GM19467 (cell line): ENCODE measurements at regions not wholly inside any gene's neighbourhood (a gene's known extent, or its start where the extent isn't known, plus 50 kb on each side); places are given as distances from the start of the nearest gene placed in this dataset.

Experiments
- ATAC-seq: cut with Tn5 transposase; IDR thresholded peaks from one replicate; pipeline ENCODE4 v1.9.1; 2021; ENCODE audit warnings: mild to moderate bottlenecking, moderate library complexity; ENCODE audit not compliant: unreplicated experiment

DNA sequence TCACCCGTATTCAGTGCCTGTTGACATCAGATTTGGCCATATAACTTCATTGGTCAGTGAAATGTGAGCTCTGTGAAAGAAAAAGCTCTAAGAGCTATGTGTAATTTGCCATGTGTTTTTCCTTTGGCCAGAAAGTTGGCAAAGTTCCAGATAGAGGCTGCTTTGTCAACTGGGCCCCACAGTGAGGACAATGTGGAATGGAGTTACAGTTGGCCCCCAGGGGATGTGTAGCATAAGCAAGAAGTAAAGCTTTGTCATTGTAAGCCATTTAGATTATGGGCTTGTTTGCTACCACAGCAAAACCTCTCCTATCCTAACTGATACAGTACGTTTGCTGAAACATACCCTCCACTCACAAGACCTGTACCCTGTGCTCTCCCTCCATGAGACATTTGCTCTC lies 119.1 kb upstream of the HABP2 start:
- no peak for ATAC-seq

GRCh38 chr10:113434315-113434714 lies 118.5 kb upstream of the HABP2 start:
- ATAC-seq, result no peak

DNA sequence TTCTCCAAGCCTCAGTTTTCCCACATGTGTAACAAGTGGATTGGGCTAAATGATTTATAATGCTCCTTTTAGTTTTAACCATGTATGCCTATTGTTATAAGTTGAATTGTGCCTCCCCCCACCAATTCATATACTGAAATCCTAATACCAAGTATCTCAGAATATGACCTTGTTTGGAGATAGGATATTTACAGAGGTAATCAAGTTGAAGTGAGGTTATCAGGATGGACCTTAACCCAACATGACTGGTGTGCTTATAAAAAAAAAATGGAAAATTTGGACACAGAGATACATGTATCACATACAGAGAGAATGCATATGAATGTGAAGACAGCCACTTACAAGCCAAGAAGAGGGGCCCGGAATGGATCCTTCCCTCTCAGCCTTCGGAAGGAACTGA lies 117.9 kb upstream of the HABP2 start:
- ATAC-seq, result no peak

DNA sequence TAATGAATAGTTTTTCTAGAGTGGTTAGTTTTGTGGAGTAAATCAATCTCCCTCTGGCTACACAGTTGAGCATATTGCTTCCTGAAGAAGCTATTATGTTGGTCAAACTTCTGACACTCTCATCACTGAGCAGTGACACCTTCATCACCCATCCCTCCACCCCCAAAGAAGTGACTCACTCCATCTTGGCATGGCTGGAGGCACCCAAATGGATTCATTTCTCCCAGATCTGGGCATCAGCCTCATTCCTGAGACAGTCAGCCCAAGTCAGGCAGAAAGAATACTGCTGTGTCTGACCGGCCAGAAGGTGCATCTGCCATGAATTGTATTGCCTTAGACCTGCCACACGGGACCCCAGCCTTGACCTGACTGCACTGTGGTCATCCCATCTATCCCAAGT lies 117.0 kb upstream of the HABP2 start:
- no peak for ATAC-seq

GRCh38 chr10:113436851-113437250 lies 116.0 kb upstream of the HABP2 start:
- ATAC-seq, result no peak

DNA sequence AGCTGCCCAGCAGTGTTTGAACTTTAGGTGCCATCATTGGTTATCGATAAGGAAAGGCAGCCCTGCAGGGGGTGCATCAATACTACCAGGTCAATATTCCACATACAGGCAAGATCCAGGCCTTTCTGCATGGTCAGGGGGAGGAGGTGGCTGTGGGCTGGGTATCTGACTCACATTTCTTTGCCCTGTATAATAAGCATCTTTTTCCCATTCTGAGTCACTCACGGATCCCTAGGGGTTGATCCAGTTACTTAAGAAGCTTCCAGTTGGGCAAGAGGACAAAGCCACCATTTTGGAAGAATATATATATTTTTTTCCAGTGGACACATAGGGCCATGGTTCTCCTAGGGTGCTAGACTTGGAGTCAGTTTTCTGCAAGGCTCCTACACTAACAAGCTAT lies 114.2 kb upstream of the HABP2 start:
- ATAC-seq, result no peak

DNA sequence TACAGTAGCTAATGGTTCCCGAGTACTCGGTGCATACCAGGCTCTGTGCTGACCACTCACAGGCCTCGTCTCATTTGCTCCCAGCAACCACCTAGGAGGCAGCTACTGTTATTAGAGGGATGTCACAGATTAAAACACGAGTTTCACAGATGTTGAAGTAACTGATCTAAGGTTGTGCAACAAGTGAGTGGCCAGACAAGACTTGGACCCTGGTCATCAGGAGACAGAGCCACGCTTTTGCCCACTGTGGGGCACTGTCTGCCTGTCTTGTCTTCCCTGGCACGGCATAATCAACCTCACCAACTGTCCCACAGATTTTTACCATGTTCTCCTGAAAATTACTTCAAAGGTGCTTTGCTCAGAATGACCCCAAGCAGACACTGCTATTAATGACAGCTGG lies 111.6 kb upstream of the HABP2 start:
- no peak for ATAC-seq

DNA sequence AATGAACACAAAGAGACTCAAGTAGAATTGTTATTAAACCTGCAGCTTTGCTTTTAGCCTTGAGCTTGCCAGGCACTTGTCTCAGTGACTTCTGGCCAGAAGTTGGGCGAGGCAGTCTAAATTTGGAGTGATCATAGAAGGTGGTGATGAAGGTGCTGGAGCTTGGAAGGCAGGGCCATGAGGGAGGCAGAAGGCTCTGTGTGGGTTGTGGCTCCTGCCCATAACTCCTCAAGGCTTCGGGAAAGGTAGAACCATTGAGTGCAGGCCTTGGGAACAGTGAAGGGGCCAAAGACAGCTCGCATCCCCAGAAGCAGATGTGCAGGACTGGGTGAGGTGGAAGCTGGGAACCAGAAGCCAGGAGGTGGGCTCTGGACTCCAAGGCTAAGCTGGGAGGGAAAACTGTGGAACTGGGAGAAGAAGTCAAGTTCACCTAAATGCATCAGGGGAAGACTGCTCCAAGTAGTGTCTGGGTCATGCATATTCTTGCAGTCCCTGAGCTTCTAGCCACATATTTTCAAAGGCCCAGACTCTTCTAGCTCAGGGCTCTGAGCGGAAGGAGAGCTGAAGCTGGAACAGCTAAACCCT lies 111.1 kb upstream of the HABP2 start:
- ATAC-seq, result no peak

GRCh38 chr10:113442336-113442735 lies 110.5 kb upstream of the HABP2 start:
- ATAC-seq, result no peak

DNA sequence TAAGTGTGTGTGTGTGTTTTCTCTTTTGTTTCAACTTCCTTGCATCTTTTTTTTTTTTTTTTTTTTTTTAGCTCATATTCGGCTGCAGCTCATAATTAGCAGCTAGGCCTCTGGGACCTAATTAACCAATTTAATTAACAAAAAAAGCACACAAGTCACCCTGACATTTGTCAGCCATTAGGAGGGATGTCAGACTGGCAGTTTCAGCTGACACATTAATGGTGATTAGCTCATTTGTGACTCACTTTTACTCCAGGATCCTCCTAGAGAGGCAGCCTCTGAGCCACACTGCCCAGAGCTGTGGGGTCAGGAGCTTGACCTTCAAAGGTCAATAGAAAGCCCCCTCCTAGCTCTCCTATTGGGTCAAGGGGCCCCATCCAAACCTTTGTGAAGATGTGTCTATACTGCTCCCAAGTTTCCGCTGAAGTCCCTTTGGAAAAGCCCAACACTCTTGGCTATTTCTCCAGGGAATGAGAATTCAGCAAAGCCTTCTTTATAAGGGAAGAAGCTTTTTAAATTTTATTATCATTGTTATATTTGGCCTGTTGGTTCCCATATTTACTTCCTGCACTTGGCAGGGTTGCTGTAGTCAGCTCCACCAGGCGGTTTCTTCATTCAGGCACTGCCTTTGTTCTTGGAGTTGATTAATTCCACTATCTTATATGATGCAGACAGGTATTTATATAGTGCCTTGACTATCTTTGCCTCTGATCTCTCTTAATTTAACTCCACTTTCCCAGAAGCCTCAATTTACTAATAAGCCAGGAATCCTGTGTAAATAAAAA lies 109.5 kb upstream of the HABP2 start:
- no peak for ATAC-seq

GRCh38 chr10:113444766-113445365 lies 108.0 kb upstream of the HABP2 start:
- ATAC-seq, result no peak

- no peak for ATAC-seq
These were observed 107.1 kb upstream of the HABP2 start for GRCh38 chr10:113445736-113446135.

- no peak for ATAC-seq
These were observed 106.1 kb upstream of the HABP2 start for GRCh38 chr10:113446739-113447138.

DNA sequence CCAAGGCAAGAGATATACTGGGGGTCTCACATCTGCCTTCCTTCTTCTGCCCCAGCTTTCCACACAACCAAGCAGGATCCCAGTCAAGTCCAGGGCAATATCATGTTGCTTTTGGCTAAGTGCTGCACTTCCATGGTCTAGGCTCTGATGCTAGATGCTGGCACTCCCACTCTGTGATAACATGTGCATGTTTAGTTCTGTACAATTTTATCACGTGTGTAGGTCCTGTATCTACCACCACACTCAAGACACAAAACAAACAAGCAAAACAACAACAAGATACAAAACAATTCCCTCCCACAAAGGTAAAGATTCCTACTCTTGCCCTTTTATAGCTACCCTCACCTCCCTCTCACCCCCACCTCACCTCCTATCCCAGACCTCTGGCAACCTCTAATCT lies 105.6 kb upstream of the HABP2 start:
- no peak for ATAC-seq

- no peak for ATAC-seq
These were observed 103.7 kb upstream of the HABP2 start for GRCh38 chr10:113449006-113449695.

DNA sequence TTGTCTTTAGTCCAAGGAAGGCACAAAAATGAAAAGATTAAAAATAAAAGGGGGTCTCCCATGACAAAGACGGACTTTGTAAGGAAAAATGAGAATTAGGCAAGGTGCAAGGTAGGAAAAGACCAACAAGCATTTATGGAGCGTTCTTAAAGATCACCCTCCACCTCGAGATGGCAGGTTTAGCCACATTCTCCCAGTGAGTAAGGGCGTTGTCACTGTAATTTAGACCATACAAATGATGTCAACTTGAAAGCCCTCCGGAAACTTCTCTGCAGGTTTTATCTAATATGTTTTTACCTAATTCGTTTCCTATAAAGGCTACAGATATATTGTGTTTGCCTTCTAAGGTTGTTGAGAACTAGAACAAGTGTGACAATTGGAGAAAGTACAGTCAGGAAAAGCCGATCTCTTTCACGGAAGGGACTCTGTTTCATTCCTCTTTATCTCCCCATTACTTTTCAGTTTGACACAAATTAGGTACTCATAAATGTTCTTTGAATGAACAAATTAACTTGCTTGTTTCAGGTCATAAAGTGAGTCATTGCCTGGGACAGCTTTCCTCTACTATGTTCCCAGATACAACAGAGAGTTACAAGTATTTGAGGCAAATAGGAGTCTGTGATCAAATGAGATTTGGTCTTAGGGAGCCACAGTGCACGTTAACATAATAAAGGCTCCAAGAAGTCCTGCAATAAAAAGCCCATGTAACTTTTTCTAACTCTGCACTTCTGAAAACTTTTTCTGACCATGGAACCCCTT lies 102.6 kb upstream of the HABP2 start:
- ATAC-seq, result no peak

- ATAC-seq, result no peak
These were observed 101.9 kb upstream of the HABP2 start for GRCh38 chr10:113450906-113451305.

DNA sequence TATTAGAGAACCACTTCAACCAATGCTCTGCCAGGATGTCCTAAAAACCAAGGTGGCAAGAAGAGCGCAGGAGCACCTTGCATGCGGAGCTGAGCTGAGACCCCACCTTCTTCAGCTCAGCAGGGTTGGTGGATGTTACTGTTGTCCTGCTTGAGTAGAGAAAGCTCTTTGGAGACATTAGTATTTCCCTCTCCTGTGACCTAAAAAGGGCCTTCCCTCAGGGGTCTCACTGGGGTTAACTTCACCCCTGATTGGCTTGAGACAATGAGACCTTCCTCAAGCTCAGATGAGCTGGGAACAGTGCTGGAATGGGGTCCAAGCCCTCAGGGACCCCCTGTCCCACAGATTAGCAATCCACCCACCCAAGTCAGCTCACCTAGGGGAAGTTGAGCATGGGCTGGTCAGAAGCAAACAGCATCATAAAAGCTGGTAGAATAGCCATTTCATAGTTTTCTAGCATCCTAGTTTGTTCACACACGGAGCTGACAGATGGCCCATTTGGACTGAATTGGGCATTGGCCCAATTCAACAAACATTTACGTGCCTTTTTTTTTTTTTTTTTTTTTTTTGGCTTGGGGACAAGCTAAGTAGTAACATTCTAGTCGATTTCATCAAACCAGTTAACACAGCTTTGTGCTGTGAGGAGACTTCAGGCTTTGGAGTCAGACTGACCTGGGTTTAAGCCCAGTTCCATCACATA lies 100.6 kb upstream of the HABP2 start:
- no peak for ATAC-seq

DNA sequence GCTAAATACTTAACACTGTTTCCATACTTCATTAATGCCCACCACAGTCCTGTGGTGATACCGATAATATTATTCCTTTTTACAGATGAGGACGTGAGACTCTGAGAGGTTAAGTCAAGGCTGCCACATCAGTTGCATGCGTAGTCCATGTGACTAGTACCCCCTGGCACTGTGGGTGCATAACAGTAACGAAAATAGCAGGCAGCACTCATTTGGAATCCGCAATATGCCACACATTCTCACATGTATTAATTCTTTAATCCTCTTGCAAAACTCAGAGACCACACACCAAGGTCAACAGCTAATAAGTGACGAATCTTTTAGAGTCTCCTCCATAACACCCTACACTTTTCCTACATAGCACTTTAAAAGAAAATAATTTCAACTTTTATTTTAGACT lies 99.5 kb upstream of the HABP2 start:
- ATAC-seq, result no peak

DNA sequence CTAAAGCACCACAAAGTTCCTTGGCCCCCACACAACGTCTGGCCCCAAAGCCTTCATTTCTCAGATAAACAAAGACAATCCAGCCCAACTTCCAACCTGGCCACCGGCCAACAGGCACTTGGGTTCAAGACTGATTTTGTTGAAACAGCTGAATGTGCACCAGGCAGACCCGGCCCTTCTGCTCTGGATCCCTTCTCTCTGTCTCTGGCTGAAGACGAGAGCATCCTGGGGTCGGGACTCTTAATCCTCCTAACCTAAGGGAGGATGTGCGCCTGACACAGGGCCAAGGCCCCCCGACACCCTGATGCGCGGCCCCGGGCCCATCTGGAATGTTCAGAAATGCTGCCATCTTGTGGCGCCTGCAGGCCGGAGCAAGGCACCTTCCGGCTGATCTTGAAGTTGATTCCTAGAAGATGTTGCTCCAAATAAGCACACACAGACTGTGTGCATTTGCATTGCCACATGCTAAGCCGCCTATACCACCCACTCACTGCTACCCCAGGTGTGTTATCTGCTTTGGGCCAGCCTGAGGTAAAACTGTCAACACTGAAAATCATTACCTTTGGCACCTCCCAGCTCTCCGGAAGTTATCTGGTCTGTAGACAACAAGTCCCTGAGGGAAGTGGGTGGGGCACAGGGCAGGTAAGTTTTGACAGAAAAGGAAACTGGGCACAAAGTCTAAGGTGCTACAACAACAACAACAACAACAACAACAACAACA lies 98.4 kb upstream of the HABP2 start:
- no peak for ATAC-seq
